CD4-positive, alpha-beta T cell treated with Interleukin-12 subunit alpha and Interleukin-12 subunit beta, for 1 hour (primary cell): ENCODE measurements at regions not wholly inside any gene's neighbourhood (a gene's known extent, or its start where the extent isn't known, plus 50 kb on each side); places are given as distances from the start of the nearest gene placed in this dataset.

Experiments used
- DNase-seq: peaks from one replicate; pipeline ENCODE4 v3.0.0-alpha.2; 2020

GRCh38 chr1:5514527-5515183 is 477.6 kb downstream of the NPHP4 start:
- peak; percentile 60 for DNase-seq

- DNase-seq = no peak
Observed at GRCh38 chr1:5513846-5514526, 478.2 kb downstream of the NPHP4 start.

GRCh38 chr1:5513179-5513578 is 479.0 kb downstream of the NPHP4 start:
- no peak for DNase-seq

- DNase-seq = no peak
Observed at GRCh38 chr1:5511381-5512097, 480.7 kb downstream of the NPHP4 start.

GRCh38 chr1:5509664-5510452 is 482.4 kb downstream of the NPHP4 start:
- DNase-seq = peak; percentile 62

- DNase-seq = no peak
Observed at GRCh38 chr1:5508669-5509330, 483.4 kb downstream of the NPHP4 start.

- no peak for DNase-seq
Observed at GRCh38 chr1:5507340-5507739, 484.9 kb downstream of the NPHP4 start.

- no peak for DNase-seq
Observed at GRCh38 chr1:5506634-5507033, 485.6 kb downstream of the NPHP4 start.

GRCh38 chr1:5505944-5506343 is 486.3 kb downstream of the NPHP4 start:
- DNase-seq = no peak

- no peak for DNase-seq
Observed at GRCh38 chr1:5504364-5504740, 487.9 kb downstream of the NPHP4 start.

- no peak for DNase-seq
Observed at GRCh38 chr1:5503556-5504363, 488.5 kb downstream of the NPHP4 start.

GRCh38 chr1:5502311-5503194 is 489.7 kb downstream of the NPHP4 start:
- no peak for DNase-seq

GRCh38 chr1:5501206-5501930 is 490.9 kb downstream of the NPHP4 start:
- no peak for DNase-seq

GRCh38 chr1:5500541-5500940 is 491.7 kb downstream of the NPHP4 start:
- no peak for DNase-seq

- DNase-seq = no peak
Observed at GRCh38 chr1:5497503-5497902, 494.7 kb downstream of the NPHP4 start.

- no peak for DNase-seq
Observed at GRCh38 chr1:5495596-5496410, 496.4 kb downstream of the NPHP4 start.

GRCh38 chr1:5494518-5494917 is 497.7 kb downstream of the NPHP4 start:
- DNase-seq = no peak

GRCh38 chr1:5493851-5494311 is 498.3 kb downstream of the NPHP4 start:
- DNase-seq = no peak

- no peak for DNase-seq
Observed at GRCh38 chr1:5493275-5493674, 498.9 kb downstream of the NPHP4 start.
